ENCODE measurements at regions not wholly inside any gene's neighbourhood (a gene's known extent, or its start where the extent isn't known, plus 50 kb on each side); places are given as distances from the start of the nearest gene placed in this dataset.
A peak's percentile ranks its signal among the peaks of the same experiment; 100 is the strongest.

GRCh38 chr1:245051349-245052221 lies 103.2 kb upstream of the KIF26B start (continued):
- TF ChIP-seq CHD7 (IDR thresholded peaks at IDR 0.05; ENCODE audit: low read depth, low read length) (no peak), SP1 (CRISPR knock-in tag; IDR thresholded peaks at IDR 0.05) (peak; percentile 56), ZNF280A (IDR thresholded peaks at IDR 0.05; ENCODE audit: low read depth, partially characterized antibody) (no peak), IRF1 (CRISPR knock-in tag; IDR thresholded peaks at IDR 0.05; ENCODE audit: borderline replicate concordance) (no peak), ZHX1 (conservative IDR thresholded peaks at IDR 0.05; ENCODE audit: low read length) (no peak), SNRNP70 (optimal IDR thresholded peaks at IDR 0.05; ENCODE audit: low read depth, low read length) (no peak)

All from K562 (cell line).